Mammary epithelial cell (primary cell): ENCODE measurements at regions not wholly inside any gene's neighbourhood (a gene's known extent, or its start where the extent isn't known, plus 50 kb on each side); places are given as distances from the start of the nearest gene placed in this dataset.

Experiments
- CTCF ChIP-seq, 2 donors: IDR thresholded peaks in 1 of 2; conservative IDR thresholded peaks in 1 of 2; 2 replicates each; pipeline ENCODE4 v1.5.1; 2011 to 2012; ENCODE audit warnings: inconsistent platforms in 2 of 2, low read length in 2 of 2, mild to moderate bottlenecking in 2 of 2, control low read depth in 1 of 2, low read depth in 1 of 2; ENCODE audit not compliant: insufficient read depth in 1 of 2; ENCODE audit errors: extremely low read depth in 1 of 2
- EZH2 ChIP-seq: IDR thresholded peaks from 2 replicates; pipeline ENCODE4 v1.6.1; 2012; ENCODE audit warnings: low read length, inconsistent platforms, borderline replicate concordance

- TF ChIP-seq CTCF (conservative IDR thresholded peaks at IDR 0.05 in 1 of 2, IDR thresholded peaks at IDR 0.05 in 1 of 2; ENCODE audit: extremely low read depth in 1 of 2, insufficient read depth in 1 of 2, low read depth in 1 of 2, low read length in 2 of 2) = no peak
- no peak for TF ChIP-seq EZH2
Measured at GRCh38 chr2:78568782-78569373, 456.6 kb upstream of the REG3G start.
